ENCODE measurements at regions not wholly inside any gene's neighbourhood (a gene's known extent, or its start where the extent isn't known, plus 50 kb on each side); places are given as distances from the start of the nearest gene placed in this dataset.

DNA sequence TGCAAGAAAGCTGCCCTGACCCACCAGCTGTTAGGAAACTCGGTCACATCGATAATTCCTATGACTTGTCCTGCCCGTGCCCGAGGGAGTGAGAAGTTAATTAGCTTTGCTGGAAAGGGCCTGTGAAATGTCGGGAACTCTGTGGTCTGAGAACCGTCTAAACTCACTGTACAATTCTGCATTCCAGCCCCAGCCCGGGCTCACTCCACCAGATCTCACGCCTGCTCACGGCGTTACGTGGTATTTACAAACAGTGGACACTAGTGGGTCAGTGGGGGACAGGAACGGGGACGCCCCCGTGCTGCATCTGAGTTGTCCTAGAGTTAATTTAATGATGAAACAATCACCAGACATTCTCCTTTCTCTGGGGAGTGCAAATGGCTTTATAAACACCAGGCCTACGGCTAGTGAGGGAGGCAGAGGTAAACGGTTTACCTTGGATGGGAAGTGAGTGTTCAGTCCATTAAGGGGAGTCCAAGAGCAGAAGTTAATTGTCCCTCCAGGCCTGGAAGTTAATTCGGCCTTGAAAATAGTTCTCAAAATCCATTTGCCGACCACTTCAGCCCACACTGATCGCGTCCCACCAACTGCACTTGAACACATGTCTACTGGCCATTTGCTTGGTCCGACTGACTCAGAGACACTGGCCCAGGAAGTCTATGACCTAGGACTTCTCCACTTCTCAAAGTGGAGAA is 93.5 kb upstream of the MED13L start:
- TF ChIP-seq SUZ12 (IDR thresholded peaks at IDR 0.05; ENCODE audit: low read depth, low read length) (no peak), ZNF546 (CRISPR knock-in tag; conservative IDR thresholded peaks at IDR 0.05) (no peak), CHCHD3 (CRISPR knock-in tag; IDR thresholded peaks at IDR 0.05) (no peak), CTCF (CRISPR knock-in tag; IDR thresholded peaks at IDR 0.05) (no peak), PHF8 (CRISPR knock-in tag; IDR thresholded peaks at IDR 0.05) (no peak), NFIC (IDR thresholded peaks at IDR 0.05; ENCODE audit: low read length) (no peak), MEIS2 (CRISPR knock-in tag; IDR thresholded peaks at IDR 0.05) (no peak), ZNF274 (CRISPR knock-in tag; IDR thresholded peaks at IDR 0.05) (no peak), FOXA1 (IDR thresholded peaks at IDR 0.05) (no peak), FOXA1 (CRISPR knock-in tag; IDR thresholded peaks at IDR 0.05) (no peak)
- TF ChIP-seq, protein P1, sequence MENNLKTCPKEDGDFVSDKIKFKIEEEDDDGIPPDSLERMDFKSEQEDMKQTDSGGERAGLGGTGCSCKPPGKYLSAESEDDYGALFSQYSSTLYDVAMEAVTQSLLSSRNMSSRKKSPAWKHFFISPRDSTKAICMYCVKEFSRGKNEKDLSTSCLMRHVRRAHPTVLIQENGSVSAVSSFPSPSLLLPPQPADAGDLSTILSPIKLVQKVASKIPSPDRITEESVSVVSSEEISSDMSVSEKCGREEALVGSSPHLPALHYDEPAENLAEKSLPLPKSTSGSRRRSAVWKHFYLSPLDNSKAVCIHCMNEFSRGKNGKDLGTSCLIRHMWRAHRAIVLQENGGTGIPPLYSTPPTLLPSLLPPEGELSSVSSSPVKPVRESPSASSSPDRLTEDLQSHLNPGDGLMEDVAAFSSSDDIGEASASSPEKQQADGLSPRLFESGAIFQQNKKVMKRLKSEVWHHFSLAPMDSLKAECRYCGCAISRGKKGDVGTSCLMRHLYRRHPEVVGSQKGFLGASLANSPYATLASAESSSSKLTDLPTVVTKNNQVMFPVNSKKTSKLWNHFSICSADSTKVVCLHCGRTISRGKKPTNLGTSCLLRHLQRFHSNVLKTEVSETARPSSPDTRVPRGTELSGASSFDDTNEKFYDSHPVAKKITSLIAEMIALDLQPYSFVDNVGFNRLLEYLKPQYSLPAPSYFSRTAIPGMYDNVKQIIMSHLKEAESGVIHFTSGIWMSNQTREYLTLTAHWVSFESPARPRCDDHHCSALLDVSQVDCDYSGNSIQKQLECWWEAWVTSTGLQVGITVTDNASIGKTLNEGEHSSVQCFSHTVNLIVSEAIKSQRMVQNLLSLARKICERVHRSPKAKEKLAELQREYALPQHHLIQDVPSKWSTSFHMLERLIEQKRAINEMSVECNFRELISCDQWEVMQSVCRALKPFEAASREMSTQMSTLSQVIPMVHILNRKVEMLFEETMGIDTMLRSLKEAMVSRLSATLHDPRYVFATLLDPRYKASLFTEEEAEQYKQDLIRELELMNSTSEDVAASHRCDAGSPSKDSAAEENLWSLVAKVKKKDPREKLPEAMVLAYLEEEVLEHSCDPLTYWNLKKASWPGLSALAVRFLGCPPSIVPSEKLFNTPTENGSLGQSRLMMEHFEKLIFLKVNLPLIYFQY (CRISPR knock-in tag; IDR thresholded peaks at IDR 0.05; ENCODE audit: borderline replicate concordance): no peak
